H9 (cell line): ENCODE measurements at regions not wholly inside any gene's neighbourhood (a gene's known extent, or its start where the extent isn't known, plus 50 kb on each side); places are given as distances from the start of the nearest gene placed in this dataset.

ENCODE experiments used
- DNase-seq: peaks from one replicate; pipeline ENCODE4 v3.0.0-alpha.2; 2017
- H2AFZ ChIP-seq: one replicate; pipeline ENCODE4 v1.6.1; 2013; ENCODE audit warnings: mild to moderate bottlenecking, low read length, control low read depth, moderate library complexity
- H2AK5ac ChIP-seq: 2 replicates; pipeline ENCODE4 v1.6.1; 2013; ENCODE audit warnings: low read length, control low read depth, mixed read lengths; ENCODE audit not compliant: insufficient read length
- H2BK120ac ChIP-seq: one replicate; pipeline ENCODE4 v1.6.1; 2013; ENCODE audit warnings: low read depth, mild to moderate bottlenecking, low read length, control low read depth, inconsistent platforms; ENCODE audit not compliant: poor library complexity, severe bottlenecking
- H2BK12ac ChIP-seq: 2 replicates; pipeline ENCODE4 v1.6.1; 2013; ENCODE audit warnings: low read length, control low read depth, mixed read lengths, low read depth; ENCODE audit not compliant: insufficient read length
- H2BK15ac ChIP-seq: 2 replicates; pipeline ENCODE4 v1.6.1; 2013; ENCODE audit warnings: low read depth, low read length, control low read depth
- H2BK20ac ChIP-seq: one replicate; pipeline ENCODE4 v1.6.1; 2013; ENCODE audit warnings: low read depth, mild to moderate bottlenecking, low read length, control low read depth, inconsistent platforms; ENCODE audit not compliant: poor library complexity, severe bottlenecking
- H2BK5ac ChIP-seq: 2 replicates; pipeline ENCODE4 v1.6.1; 2013; ENCODE audit warnings: low read length, control low read depth, mixed read lengths; ENCODE audit not compliant: insufficient read length
- H3K14ac ChIP-seq: 2 replicates; pipeline ENCODE4 v1.6.1; 2013; ENCODE audit warnings: low read length, control low read depth; ENCODE audit not compliant: insufficient read depth
- H3K18ac ChIP-seq: 2 replicates; pipeline ENCODE4 v1.6.1; 2013; ENCODE audit warnings: low read depth, mild to moderate bottlenecking, mixed read lengths, low read length, control low read depth; ENCODE audit not compliant: insufficient read length
- H3K23ac ChIP-seq: 2 replicates; pipeline ENCODE4 v1.6.1; 2013; ENCODE audit warnings: low read length, control low read depth, mixed read lengths, low read depth; ENCODE audit not compliant: insufficient read length
- H3K23me2 ChIP-seq: 2 replicates; pipeline ENCODE4 v1.6.1; 2013; ENCODE audit warnings: low read depth, mild to moderate bottlenecking, mixed read lengths, low read length, control low read depth; ENCODE audit not compliant: insufficient read length, poor library complexity, severe bottlenecking
- H3K27ac ChIP-seq: 2 replicates; pipeline ENCODE4 v1.5.1; 2013; ENCODE audit warnings: low read length, control low read depth, mixed read lengths, low read depth; ENCODE audit not compliant: insufficient read length
- H3K27me3 ChIP-seq: 2 replicates; pipeline ENCODE4 v1.6.1; 2013; ENCODE audit warnings: low read length, control low read depth, inconsistent platforms; ENCODE audit not compliant: insufficient read depth
- H3K4ac ChIP-seq: 2 replicates; pipeline ENCODE4 v1.6.1; 2013; ENCODE audit warnings: low read depth, mild to moderate bottlenecking, control low read depth, inconsistent platforms, low read length, moderate library complexity
- H3K4me1 ChIP-seq: 2 replicates; pipeline ENCODE4 v1.6.1; 2013; ENCODE audit warnings: low read length, control low read depth, inconsistent platforms; ENCODE audit not compliant: insufficient read depth
- H3K4me2 ChIP-seq: 2 replicates; pipeline ENCODE4 v1.6.1; 2013; ENCODE audit warnings: low read length, control low read depth, mixed read lengths; ENCODE audit not compliant: insufficient read length, insufficient read depth
- H3K56ac ChIP-seq: 2 replicates; pipeline ENCODE4 v1.6.1; 2013; ENCODE audit warnings: low read depth, mild to moderate bottlenecking, mixed read lengths, low read length, control low read depth; ENCODE audit not compliant: insufficient read length
- H3K79me1 ChIP-seq: 2 replicates; pipeline ENCODE4 v1.6.1; 2013; ENCODE audit warnings: low read depth, mild to moderate bottlenecking, moderate library complexity, low read length, control low read depth, inconsistent platforms; ENCODE audit not compliant: insufficient read depth, poor library complexity, severe bottlenecking
- H3K79me2 ChIP-seq: 2 replicates; pipeline ENCODE4 v1.6.1; 2013; ENCODE audit warnings: low read length, control low read depth, inconsistent platforms; ENCODE audit not compliant: insufficient read depth
- H3K9ac ChIP-seq: 2 replicates; pipeline ENCODE4 v1.6.1; 2013; ENCODE audit warnings: low read length, control low read depth, mixed read lengths; ENCODE audit not compliant: insufficient read length; ENCODE audit errors: extremely low read depth
- H3K9me3 ChIP-seq: one replicate; pipeline ENCODE4 v1.6.1; 2013; ENCODE audit warnings: low read depth, low read length, inconsistent platforms; ENCODE audit not compliant: control insufficient read depth
- H3T11ph ChIP-seq: one replicate; pipeline ENCODE4 v1.6.1; 2013; ENCODE audit warnings: mild to moderate bottlenecking, low read length, control low read depth, inconsistent platforms
- H4K20me1 ChIP-seq: one replicate; pipeline ENCODE4 v1.6.1; 2013; ENCODE audit not compliant: control insufficient read depth, insufficient read length, insufficient read depth
- H4K5ac ChIP-seq: 2 replicates; pipeline ENCODE4 v1.6.1; 2013; ENCODE audit warnings: low read depth, mild to moderate bottlenecking, mixed read lengths, low read length, control low read depth; ENCODE audit not compliant: insufficient read length
- H4K8ac ChIP-seq: replicated peaks from 2 replicates; pipeline ENCODE4 v1.6.1; 2013; ENCODE audit warnings: low read length, control low read depth, mixed read lengths, low read depth; ENCODE audit not compliant: insufficient read length
- H4K91ac ChIP-seq: 2 replicates; pipeline ENCODE4 v1.6.1; 2013; ENCODE audit warnings: low read depth, mild to moderate bottlenecking, moderate library complexity, mixed read lengths, low read length, control low read depth; ENCODE audit not compliant: insufficient read length
- H3K27ac Mint-ChIP-seq, 3 experiments: 2 replicates in 2 of 3; 3 replicates in 1 of 3; pipeline ENCODE4 v1.8.0; 2020 to 2021; ENCODE audit warnings: mixed read lengths in 3 of 3, mild to moderate bottlenecking in 1 of 3, moderate library complexity in 1 of 3
- H3K27me3 Mint-ChIP-seq: 2 replicates; pipeline ENCODE4 v1.8.0; 2021; ENCODE audit warnings: low read depth, mild to moderate bottlenecking, moderate library complexity, mixed read lengths
- H3K36me3 Mint-ChIP-seq, 3 experiments: 2 replicates in 2 of 3; 3 replicates in 1 of 3; pipeline ENCODE4 v1.8.0; 2020 to 2021; ENCODE audit warnings: low read depth in 3 of 3, mixed read lengths in 3 of 3; ENCODE audit not compliant: insufficient read depth in 1 of 3
- H3K4me1 Mint-ChIP-seq, 2 experiments: 2 replicates each; pipeline ENCODE4 v1.8.0; 2020; ENCODE audit warnings: mixed read lengths in 2 of 2
- H3K4me3 Mint-ChIP-seq, 2 experiments: 2 replicates in 1 of 2; 3 replicates in 1 of 2; pipeline ENCODE4 v1.8.0; 2020 to 2021; ENCODE audit warnings: mild to moderate bottlenecking in 2 of 2, mixed read lengths in 2 of 2, moderate library complexity in 1 of 2
- H3K9me3 Mint-ChIP-seq, 2 experiments: 2 replicates in 1 of 2; 3 replicates in 1 of 2; pipeline ENCODE4 v1.8.0; 2020; ENCODE audit warnings: mild to moderate bottlenecking in 2 of 2, mixed read lengths in 2 of 2, moderate library complexity in 1 of 2
- CTCF ChIP-seq: fragments of 200-600 bp; sonication (generic); conservative IDR thresholded peaks from 3 replicates; pipeline ENCODE4 v1.8.0; 2021; ENCODE audit warnings: antibody characterized with exemption, mild to moderate bottlenecking
- WGBS: extraction: QIAGEN DNeasy Blood & Tissue Kit; methylation state at CpG from one replicate; pipeline ENCODE4 v1.1.7; 2013; ENCODE audit warnings: missing lambda C conversion rate, low lambda C conversion rate, mixed read lengths; ENCODE audit not compliant: insufficient read length; ENCODE audit errors: extremely low coverage; 5-methylcytosine and 5-hydroxymethylcytosine counted together

- Histone ChIP-seq H3K79me1 (no peaks in the 10 kb centered on the region), H4K91ac (no peak overlapping the region), H3K23ac (no peak overlapping the region), H3T11ph (no peak overlapping the region), H3K4ac (no peak overlapping the region), H3K79me2 (no peaks in the 10 kb centered on the region), H4K8ac (no peak overlapping the region), H4K20me1 (no peaks in the 10 kb centered on the region), H3K9me3 (no peaks in the 10 kb centered on the region), H3K9ac (no peak overlapping the region), H3K4me1 (no peaks in the 10 kb centered on the region), H3K56ac (no peak overlapping the region), H2AFZ (no peak overlapping the region), H3K27me3 (no peaks in the 10 kb centered on the region), H3K14ac (no peak overlapping the region), H4K5ac (no peak overlapping the region), H2AK5ac (no peak overlapping the region), H3K4me2 (no peak overlapping the region), H2BK12ac (no peak overlapping the region), H2BK20ac (no peak overlapping the region), H3K23me2 (no peaks in the 10 kb centered on the region), H3K27ac (no peak overlapping the region), H2BK15ac (no peak overlapping the region), H2BK120ac (no peak overlapping the region), H3K18ac (no peak overlapping the region), H2BK5ac (no peak overlapping the region)
- no peak for DNase-seq
- no peak for TF ChIP-seq CTCF
- Mint-ChIP-seq H3K36me3 (peaks cover 0 to 21% (median 1%) of the 10 kb centered on the region in 3 experiments; a peak in 4 of 7 replicates), H3K4me1 (peaks cover 27% of the 10 kb centered on the region in 2 experiments), H3K9me3 (peaks cover 12 to 19% of the 10 kb centered on the region in 2 experiments), H3K27ac (no peak overlapping the region), H3K27me3 (peaks cover 13% of the 10 kb centered on the region), H3K4me3 (no peak overlapping the region)
- no CpG with 5 or more reads among the region's 8 CpGs for whole genome bisulfite sequencing
Observed at GRCh38 chr5:173556142-173557028, 60.1 kb downstream of the BOD1 start.
